ENCODE measurements at regions not wholly inside any gene's neighbourhood (a gene's known extent, or its start where the extent isn't known, plus 50 kb on each side); places are given as distances from the start of the nearest gene placed in this dataset.
"Not testable (repeated sequence)": the region's sequence is repeated elsewhere in the genome, so short reads cannot be mapped to it uniquely, and the experiment has no call there.

- no peak for FAIRE-seq
Measured at GRCh38 chr21:27393726-27394125, 426.8 kb upstream of the ADAMTS5 start.

GRCh38 chr21:27391990-27392389 lies 425.1 kb upstream of the ADAMTS5 start:
- no peak for FAIRE-seq

- FAIRE-seq = no peak
Measured at GRCh38 chr21:27390384-27390783, 423.5 kb upstream of the ADAMTS5 start.

GRCh38 chr21:27388825-27389224 lies 421.9 kb upstream of the ADAMTS5 start:
- no peak for FAIRE-seq

GRCh38 chr21:27382404-27382803 lies 415.5 kb upstream of the ADAMTS5 start:
- no peak for FAIRE-seq

GRCh38 chr21:27380303-27380702 lies 413.4 kb upstream of the ADAMTS5 start:
- FAIRE-seq = no peak

GRCh38 chr21:27379354-27379753 lies 412.5 kb upstream of the ADAMTS5 start:
- no peak for FAIRE-seq

GRCh38 chr21:27372381-27372780 lies 405.5 kb upstream of the ADAMTS5 start:
- no peak for FAIRE-seq

GRCh38 chr21:27371975-27372331 lies 405.1 kb upstream of the ADAMTS5 start:
- FAIRE-seq = no peak

- FAIRE-seq = peak; percentile 35
Measured at GRCh38 chr21:27371115-27371974, 404.5 kb upstream of the ADAMTS5 start.

GRCh38 chr21:27369978-27370571 lies 403.2 kb upstream of the ADAMTS5 start:
- FAIRE-seq = no peak

- FAIRE-seq = no peak
Measured at GRCh38 chr21:27369234-27369633, 402.3 kb upstream of the ADAMTS5 start.

- FAIRE-seq = no peak
Measured at GRCh38 chr21:27366646-27367235, 399.9 kb upstream of the ADAMTS5 start.

GRCh38 chr21:27366036-27366435 lies 399.1 kb upstream of the ADAMTS5 start:
- no peak for FAIRE-seq

- FAIRE-seq = no peak
Measured at GRCh38 chr21:27365394-27365793, 398.5 kb upstream of the ADAMTS5 start.

- FAIRE-seq = no peak
Measured at GRCh38 chr21:27363719-27364477, 397.0 kb upstream of the ADAMTS5 start.

- no peak for FAIRE-seq
Measured at GRCh38 chr21:27362249-27362648, 395.4 kb upstream of the ADAMTS5 start.

- FAIRE-seq = no peak
Measured at GRCh38 chr21:27359141-27359540, 392.3 kb upstream of the ADAMTS5 start.

- no peak for FAIRE-seq
Measured at GRCh38 chr21:27352885-27353284, 386.0 kb upstream of the ADAMTS5 start.

- no peak for FAIRE-seq
Measured at GRCh38 chr21:27346041-27346448, 379.2 kb upstream of the ADAMTS5 start.

- FAIRE-seq = no peak
Measured at GRCh38 chr21:27339902-27340301, 373.0 kb upstream of the ADAMTS5 start.

GRCh38 chr21:27338007-27338406 lies 371.1 kb upstream of the ADAMTS5 start:
- not testable (repeated sequence) for FAIRE-seq

- FAIRE-seq = peak; percentile 65
Measured at GRCh38 chr21:27333096-27333495, 366.2 kb upstream of the ADAMTS5 start.

Data from endometrium (tissue), 2 donors.